SK-N-SH (cell line): ENCODE measurements at regions not wholly inside any gene's neighbourhood (a gene's known extent, or its start where the extent isn't known, plus 50 kb on each side); places are given as distances from the start of the nearest gene placed in this dataset.

Experiments used
- CTCF ChIA-PET: fragments of 300-600, 350-600 bp; formaldehyde crosslinking; extraction: SDS; loops from one replicate; lab custom pipeline; 2021; lab: Yijun Ruan, JAX
- POLR2A ChIA-PET: fragments of 350-600 bp; sonication (Branson Sonifier 250); formaldehyde crosslinking; extraction: SDS; loops from one replicate; lab custom pipeline; 2020; ENCODE audit warnings: antibody characterized with exemption, inconsistent platforms; lab: Yijun Ruan, JAX
- DNase-seq: peaks from one replicate; pipeline ENCODE4 v3.0.0; 2012
- H2AFZ ChIP-seq: fragments of 200-600 bp; sonication (generic); 2 replicates; pipeline ENCODE4 v1.8.1; 2016; ENCODE audit warnings: antibody characterized with exemption, mild to moderate bottlenecking, low read depth
- H3F3A ChIP-seq: fragments of 200-600 bp; sonication (generic); replicated peaks from 2 replicates; pipeline ENCODE3; 2016; ENCODE audit warnings: antibody characterized with exemption, mild to moderate bottlenecking; ENCODE audit not compliant: insufficient read depth
- H3K27ac ChIP-seq, 2 experiments: fragments of 200-500 bp in 1 of 2; fragments of 200-600 bp in 1 of 2; sonication (Bioruptor generic) in 1 of 2; sonication (generic), shearing (Covaris generic) in 1 of 2; 2 replicates each; pipeline versions ENCODE4 v1.5.1 to v1.6.1; 2014 to 2016; ENCODE audit warnings: low read depth in 2 of 2, inconsistent platforms in 1 of 2, low read length in 1 of 2, mild to moderate bottlenecking in 1 of 2, mixed read lengths in 1 of 2
- H3K27me3 ChIP-seq: fragments of 200-600 bp; sonication (generic), shearing (Covaris generic); 2 replicates; pipeline ENCODE4 v1.6.1; 2016; ENCODE audit warnings: mixed run types; ENCODE audit not compliant: insufficient read depth
- H3K36me3 ChIP-seq, 2 experiments: fragments of 200-500 bp in 1 of 2; fragments of 200-600 bp in 1 of 2; sonication (Bioruptor generic) in 1 of 2; sonication (generic) in 1 of 2; replicated peaks in 1 of 2; 2 replicates each; pipeline versions ENCODE3 to v1.5.1; 2014 to 2016; ENCODE audit warnings: low read length in 1 of 2, mild to moderate bottlenecking in 1 of 2; ENCODE audit not compliant: insufficient read depth in 2 of 2, control insufficient read depth in 1 of 2
- H3K4me1 ChIP-seq, 2 experiments: fragments of 200-500 bp in 1 of 2; fragments of 200-600 bp in 1 of 2; sonication (Bioruptor generic) in 1 of 2; sonication (generic), shearing (Covaris generic) in 1 of 2; 2 replicates each; pipeline versions ENCODE4 v1.5.1 to v1.6.1; 2014 to 2016; ENCODE audit warnings: low read depth in 1 of 2, low read length in 1 of 2, mixed run types in 1 of 2; ENCODE audit not compliant: insufficient read depth in 2 of 2, control insufficient read depth in 1 of 2
- H3K4me2 ChIP-seq: fragments of 200-600 bp; sonication (generic), shearing (Covaris generic); 2 replicates; pipeline ENCODE4 v1.6.1; 2017; ENCODE audit warnings: mixed run types
- H3K4me3 ChIP-seq, 2 experiments: fragments of 200-500 bp in 1 of 2; fragments of 200-600 bp in 1 of 2; sonication (Bioruptor generic) in 1 of 2; sonication (generic), shearing (Covaris generic) in 1 of 2; 2 replicates each; pipeline versions ENCODE4 v1.5.1 to v1.8.1; 2014 to 2016; ENCODE audit warnings: low read depth in 2 of 2, inconsistent platforms in 1 of 2, low read length in 1 of 2, mild to moderate bottlenecking in 1 of 2, mixed read lengths in 1 of 2, moderate library complexity in 1 of 2
- H3K79me2 ChIP-seq: fragments of 200-600 bp; sonication (generic); 2 replicates; pipeline ENCODE4 v1.8.1; 2017; ENCODE audit warnings: mild to moderate bottlenecking; ENCODE audit not compliant: insufficient read depth
- H3K9ac ChIP-seq: fragments of 200-600 bp; sonication (generic); 2 replicates; pipeline ENCODE4 v1.6.1; 2017; ENCODE audit warnings: mixed run types
- H3K9me2 ChIP-seq: fragments of 200-600 bp; sonication (generic); 2 replicates; pipeline ENCODE4 v1.6.1; 2017; ENCODE audit warnings: mixed run types
- H3K9me3 ChIP-seq: fragments of 200-600 bp; sonication (generic); 2 replicates; pipeline ENCODE4 v1.6.1; 2017; ENCODE audit warnings: mixed run types, mild to moderate bottlenecking, moderate library complexity
- H4K20me1 ChIP-seq: fragments of 200-600 bp; sonication (generic); 2 replicates; pipeline ENCODE4 v1.6.1; 2017; ENCODE audit warnings: mild to moderate bottlenecking, mixed run types; ENCODE audit not compliant: insufficient read depth
- CTCF ChIP-seq: fragments of 200-600 bp; sonication (generic); IDR thresholded peaks from 2 replicates; pipeline ENCODE4 v1.6.1; 2017; ENCODE audit warnings: antibody characterized with exemption, mild to moderate bottlenecking, moderate library complexity
- FOSL2 ChIP-seq: IDR thresholded peaks from 2 replicates; pipeline ENCODE4 v1.4.0; 2012; ENCODE audit warnings: low read depth, mild to moderate bottlenecking, moderate library complexity, borderline replicate concordance
- FOXM1 ChIP-seq: IDR thresholded peaks from 2 replicates; pipeline ENCODE4 v1.4.0; 2012; ENCODE audit warnings: low read depth, mild to moderate bottlenecking
- GABPA ChIP-seq: IDR thresholded peaks from 2 replicates; pipeline ENCODE4 v1.4.0; 2012; ENCODE audit warnings: low read depth, mild to moderate bottlenecking
- GATA2 ChIP-seq: sonication (generic); formaldehyde crosslinking; IDR thresholded peaks from 2 replicates; pipeline ENCODE4 v1.5.0; 2020; ENCODE audit warnings: mild to moderate bottlenecking, missing genetic modification reagents
- IRF3 ChIP-seq: fragments of 150-350 bp; IDR thresholded peaks from 2 replicates; pipeline ENCODE4 v1.6.1; 2016; ENCODE audit warnings: mild to moderate bottlenecking, low read depth, low read length
- JUND ChIP-seq: IDR thresholded peaks from 2 replicates; pipeline ENCODE4 v1.4.0; 2012
- MEF2A ChIP-seq: IDR thresholded peaks from 2 replicates; pipeline ENCODE4 v1.4.0; 2012; ENCODE audit warnings: low read depth, borderline replicate concordance
- NRF1 ChIP-seq: IDR thresholded peaks from 2 replicates; pipeline ENCODE4 v1.6.1; 2012; ENCODE audit warnings: low read depth, mild to moderate bottlenecking, low read length
- PBX3 ChIP-seq: IDR thresholded peaks from 2 replicates; pipeline ENCODE4; 2012
- POLR2AphosphoS5 ChIP-seq: IDR thresholded peaks from 2 replicates; pipeline ENCODE4 v1.6.1; 2012; ENCODE audit warnings: low read depth, low read length
- RCOR1 ChIP-seq: fragments of 150-350 bp; IDR thresholded peaks from 2 replicates; pipeline ENCODE4 v1.6.1; 2017; ENCODE audit warnings: antibody characterized with exemption, low read length
- REST ChIP-seq: IDR thresholded peaks from 2 replicates; pipeline ENCODE4 v1.6.1; 2012; ENCODE audit warnings: mild to moderate bottlenecking, low read depth, low read length, moderate library complexity
- RFX5 ChIP-seq: IDR thresholded peaks from 2 replicates; pipeline ENCODE4 v1.6.1; 2012; ENCODE audit warnings: mild to moderate bottlenecking, improper control_type of control experiment, low read length
- SIN3A ChIP-seq: IDR thresholded peaks from 2 replicates; pipeline ENCODE4 v1.6.1; 2012; ENCODE audit warnings: low read depth, mild to moderate bottlenecking, low read length, moderate library complexity, borderline replicate concordance
- TAF1 ChIP-seq: IDR thresholded peaks from 2 replicates; pipeline ENCODE4 v1.6.1; 2012; ENCODE audit warnings: low read depth, mild to moderate bottlenecking, low read length, moderate library complexity, borderline replicate concordance
- TCF12 ChIP-seq: IDR thresholded peaks from 2 replicates; pipeline ENCODE4 v1.4.0; 2012
- YY1 ChIP-seq: IDR thresholded peaks from 2 replicates; pipeline ENCODE4 v1.4.0; 2012; ENCODE audit warnings: low read depth, mild to moderate bottlenecking
- WGBS: methylation state at CpG from one replicate; pipeline ENCODE4 v1.1.6; 2017; ENCODE audit warnings: low lambda C conversion rate; 5-methylcytosine and 5-hydroxymethylcytosine counted together

GRCh38 chr11:66784575-66784974, 55.6 kb upstream of the SPTBN2 start:
- no peak for DNase-seq
- POLR2A ChIA-PET, result no interaction called here
- H3K4me1 ChIP-seq, result no peaks in the 10 kb centered on the region; a peak in 1 of 4 replicates
- CTCF ChIA-PET, result no interaction called here
- no peaks in the 10 kb centered on the region for H3F3A ChIP-seq
- H3K9me2 ChIP-seq, result no peaks in the 10 kb centered on the region
- no peak overlapping the region for H3K4me3 ChIP-seq
- 89% methylated on average over 1 of the region's 1 CpG for WGBS
- H3K27ac ChIP-seq, result no peak overlapping the region
- no peak overlapping the region for H3K9ac ChIP-seq
- TF ChIP-seq FOSL2 (no peak), RCOR1 (no peak), TCF12 (no peak), PBX3 (no peak), JUND (no peak), FOXM1 (no peak), GATA2 (CRISPR knock-in tag) (no peak), TAF1 (no peak), GABPA (no peak), MEF2A (no peak), REST (no peak), SIN3A (no peak)
- H3K4me2 ChIP-seq, result no peak overlapping the region
- no peaks in the 10 kb centered on the region for H3K27me3 ChIP-seq
- H3K9me3 ChIP-seq, result no peaks in the 10 kb centered on the region
- no peak overlapping the region for H2AFZ ChIP-seq
- no peaks in the 10 kb centered on the region for H4K20me1 ChIP-seq
- no peaks in the 10 kb centered on the region for H3K79me2 ChIP-seq
- H3K36me3 ChIP-seq, result no peaks in the 10 kb centered on the region

- no peaks in the 10 kb centered on the region for H3K36me3 ChIP-seq
- H3K4me1 ChIP-seq, result no peaks in the 10 kb centered on the region
- POLR2A ChIA-PET, result no interaction called here
- no peak overlapping the region for H3K9ac ChIP-seq
- H3K4me3 ChIP-seq, result no peak overlapping the region
- DNase-seq, result no peak
- no peaks in the 10 kb centered on the region for H3K79me2 ChIP-seq
- no peaks in the 10 kb centered on the region for H3K9me3 ChIP-seq
- H3K9me2 ChIP-seq, result no peaks in the 10 kb centered on the region
- WGBS, result 92% methylated on average over 1 of the region's 1 CpG
- no peaks in the 10 kb centered on the region for H3K27me3 ChIP-seq
- H3K4me2 ChIP-seq, result no peak overlapping the region
- no peaks in the 10 kb centered on the region for H3F3A ChIP-seq
- no peak overlapping the region for H2AFZ ChIP-seq
- CTCF ChIA-PET, result no interaction called here
- no peak overlapping the region for H3K27ac ChIP-seq
- no peaks in the 10 kb centered on the region for H4K20me1 ChIP-seq
- TF ChIP-seq RCOR1 (no peak), TCF12 (no peak), POLR2AphosphoS5 (no peak), RFX5 (no peak), YY1 (no peak), TAF1 (no peak), REST (no peak), IRF3 (no peak), NRF1 (no peak), CTCF (no peak)
These were observed 53.7 kb upstream of the SPTBN2 start for GRCh38 chr11:66782726-66783125.
